Activated T-helper 1 cell treated with anti-CD3 and anti-CD28 coated beads, Interleukin-12 subunit alpha, Interleukin-12 subunit beta, Interleukin-2, Interleukin-4 antibody, amounts not matched to agents 30 ng/mL and 10 ng/mL and 1 ng/mL, durations not matched to agents 14 hours and 24 hours and 36 hours (primary cell): ENCODE measurements at regions not wholly inside any gene's neighbourhood (a gene's known extent, or its start where the extent isn't known, plus 50 kb on each side); places are given as distances from the start of the nearest gene placed in this dataset.
"Not testable (repeated sequence)": the region's sequence is repeated elsewhere in the genome, so short reads cannot be mapped to it uniquely, and the experiment has no call there.

Experiments
- DNase-seq: peaks from one replicate; pipeline ENCODE4 v3.0.0; 2021; ENCODE audit warnings: low spot score
- H3K27ac Mint-ChIP-seq: one replicate; pipeline ENCODE4 v1.8.0; 2021; ENCODE audit warnings: mild to moderate bottlenecking, mixed read lengths
- H3K27me3 Mint-ChIP-seq: one replicate; pipeline ENCODE4 v1.8.0; 2022; ENCODE audit warnings: mild to moderate bottlenecking, moderate library complexity, mixed read lengths; ENCODE audit not compliant: insufficient read depth
- H3K36me3 Mint-ChIP-seq: one replicate; pipeline ENCODE4 v1.8.0; 2021; ENCODE audit warnings: low read depth, mixed read lengths
- H3K4me1 Mint-ChIP-seq: one replicate; pipeline ENCODE4 v1.8.0; 2021; ENCODE audit warnings: low read depth, mixed read lengths
- H3K4me3 Mint-ChIP-seq: one replicate; pipeline ENCODE4 v1.8.0; 2021; ENCODE audit warnings: mild to moderate bottlenecking, moderate library complexity, mixed read lengths
- H3K9me3 Mint-ChIP-seq: one replicate; pipeline ENCODE4 v1.8.0; 2021; ENCODE audit warnings: mixed read lengths
- intact Hi-C: fragments of 100-400 bp; cut with micrococcal nuclease; formaldehyde crosslinking; loops from one replicate; pipeline ENCODE4 v1.15.1; 2024

- intact Hi-C loops, result no loop called here
- Mint-ChIP-seq H3K27me3 (no peaks in the 10 kb centered on the region), H3K9me3 (no peaks in the 10 kb centered on the region), H3K27ac (no peak overlapping the region), H3K4me3 (no peak overlapping the region), H3K4me1 (no peaks in the 10 kb centered on the region), H3K36me3 (peaks cover 4% of the 10 kb centered on the region)
- DNase-seq, result no peak
Measured at GRCh38 chr7:65746398-65746669, 126.5 kb upstream of the VKORC1L1 start.

GRCh38 chr7:65749039-65749438 is 123.8 kb upstream of the VKORC1L1 start:
- H3K9me3 Mint-ChIP-seq, result no peaks in the 10 kb centered on the region
- peaks cover 6% of the 10 kb centered on the region for H3K4me1 Mint-ChIP-seq
- no peak overlapping the region for H3K27ac Mint-ChIP-seq
- peaks cover 6% of the 10 kb centered on the region for H3K36me3 Mint-ChIP-seq
- no peak for DNase-seq
- H3K4me3 Mint-ChIP-seq, result no peak overlapping the region
- intact Hi-C loops, result no loop called here
- H3K27me3 Mint-ChIP-seq, result no peaks in the 10 kb centered on the region

GRCh38 chr7:65749518-65749917 is 123.4 kb upstream of the VKORC1L1 start:
- Mint-ChIP-seq H3K4me1 (peaks cover 9% of the 10 kb centered on the region), H3K4me3 (peak overlapping the region; percentile 100), H3K36me3 (peaks cover 9% of the 10 kb centered on the region), H3K27me3 (no peaks in the 10 kb centered on the region), H3K9me3 (no peaks in the 10 kb centered on the region), H3K27ac (no peak overlapping the region)
- intact Hi-C loops, result no loop called here
- no peak for DNase-seq

- Mint-ChIP-seq H3K4me3 (peak overlapping the region; percentile 100), H3K27me3 (no peaks in the 10 kb centered on the region), H3K4me1 (peaks cover 11% of the 10 kb centered on the region), H3K36me3 (peaks cover 14% of the 10 kb centered on the region), H3K27ac (peak overlapping the region; percentile 97), H3K9me3 (no peaks in the 10 kb centered on the region)
- DNase-seq, result peak; percentile 89
- intact Hi-C loops, result loop anchor here (1.0 to 10.0 kb wide), 9 partner anchors 20 to 1095 kb away; partner anchors contain the start of genes ASL, GUSB, KCTD7 and ZNF92
Measured at GRCh38 chr7:65750511-65751344, 122.1 kb upstream of the VKORC1L1 start.

- not testable (repeated sequence) for DNase-seq
Measured at GRCh38 chr7:65754070-65754469, 118.8 kb upstream of the VKORC1L1 start.

GRCh38 chr7:65758991-65759390 is 113.9 kb upstream of the VKORC1L1 start:
- H3K27me3 Mint-ChIP-seq, H3K9me3 Mint-ChIP-seq, H3K27ac Mint-ChIP-seq, H3K4me1 Mint-ChIP-seq, H3K4me3 Mint-ChIP-seq, DNase-seq: not testable (repeated sequence)
- intact Hi-C loops, result loop anchor here (10.0 kb wide), 1 partner anchor 736 kb away; no protein-coding TSS in a partner anchor
- H3K36me3 Mint-ChIP-seq, result peaks cover 33% of the 10 kb centered on the region

More at GRCh38 chr7:65754070-65754469, 118.8 kb upstream of the VKORC1L1 start:
- not testable (repeated sequence) for H3K4me3 Mint-ChIP-seq, H3K27ac Mint-ChIP-seq, H3K9me3 Mint-ChIP-seq, H3K27me3 Mint-ChIP-seq
- H3K4me1 Mint-ChIP-seq, result peaks cover 15% of the 10 kb centered on the region
- peaks cover 26% of the 10 kb centered on the region for H3K36me3 Mint-ChIP-seq
- intact Hi-C loops, result loop anchor here (5.0 to 10.0 kb wide), 2 partner anchors 382 to 741 kb away; partner anchors contain the start of gene ZNF92

- H3K4me3 Mint-ChIP-seq, DNase-seq, H3K4me1 Mint-ChIP-seq, H3K9me3 Mint-ChIP-seq, H3K27me3 Mint-ChIP-seq, intact Hi-C loops: not testable (repeated sequence)
- Mint-ChIP-seq H3K27ac (peak overlapping the region; percentile 18), H3K36me3 (peaks cover 19% of the 10 kb centered on the region)
Measured at GRCh38 chr7:65762712-65763111, 110.2 kb upstream of the VKORC1L1 start.

- intact Hi-C loops, H3K9me3 Mint-ChIP-seq, DNase-seq, H3K4me1 Mint-ChIP-seq, H3K4me3 Mint-ChIP-seq, H3K27me3 Mint-ChIP-seq: not testable (repeated sequence)
- peaks cover 20% of the 10 kb centered on the region for H3K36me3 Mint-ChIP-seq
- peak overlapping the region; percentile 18 for H3K27ac Mint-ChIP-seq
Measured at GRCh38 chr7:65763114-65763513, 109.8 kb upstream of the VKORC1L1 start.

- not testable (repeated sequence) for H3K36me3 Mint-ChIP-seq, H3K9me3 Mint-ChIP-seq, H3K4me1 Mint-ChIP-seq, H3K27me3 Mint-ChIP-seq
- DNase-seq, result peak; percentile 94
- Mint-ChIP-seq H3K27ac (peak overlapping the region; percentile 89), H3K4me3 (peak overlapping the region; percentile 89)
- intact Hi-C loops, result loop anchor here (1.0 to 5.0 kb wide), 2 partner anchors 19 to 102 kb away; partner anchors contain the start of gene VKORC1L1
Measured at GRCh38 chr7:65770473-65771225, 102.2 kb upstream of the VKORC1L1 start.

GRCh38 chr7:65771226-65771569 is 101.7 kb upstream of the VKORC1L1 start:
- Mint-ChIP-seq H3K4me3 (peak overlapping the region; percentile 89), H3K27ac (peak overlapping the region; percentile 89)
- intact Hi-C loops, result loop anchor here (5.0 kb wide), 1 partner anchor 101 kb away; the partner anchor contains the start of gene VKORC1L1
- not testable (repeated sequence) for H3K27me3 Mint-ChIP-seq, H3K36me3 Mint-ChIP-seq, H3K4me1 Mint-ChIP-seq, H3K9me3 Mint-ChIP-seq, DNase-seq

- DNase-seq, H3K4me1 Mint-ChIP-seq, intact Hi-C loops, H3K27ac Mint-ChIP-seq, H3K27me3 Mint-ChIP-seq, H3K36me3 Mint-ChIP-seq, H3K4me3 Mint-ChIP-seq, H3K9me3 Mint-ChIP-seq: not testable (repeated sequence)
Measured at GRCh38 chr7:65776677-65777076, 96.2 kb upstream of the VKORC1L1 start.

- H3K4me1 Mint-ChIP-seq, DNase-seq, H3K36me3 Mint-ChIP-seq, H3K27ac Mint-ChIP-seq, H3K4me3 Mint-ChIP-seq, H3K27me3 Mint-ChIP-seq, intact Hi-C loops, H3K9me3 Mint-ChIP-seq: not testable (repeated sequence)
Measured at GRCh38 chr7:65789943-65790342, 82.9 kb upstream of the VKORC1L1 start.

GRCh38 chr7:65791788-65792187 is 81.1 kb upstream of the VKORC1L1 start:
- H3K9me3 Mint-ChIP-seq, H3K4me1 Mint-ChIP-seq, H3K36me3 Mint-ChIP-seq, DNase-seq, H3K27me3 Mint-ChIP-seq, H3K27ac Mint-ChIP-seq, H3K4me3 Mint-ChIP-seq, intact Hi-C loops: not testable (repeated sequence)
